GM12878 (cell line): ENCODE measurements at regions not wholly inside any gene's neighbourhood (a gene's known extent, or its start where the extent isn't known, plus 50 kb on each side); places are given as distances from the start of the nearest gene placed in this dataset.
"Not testable (repeated sequence)": the region's sequence is repeated elsewhere in the genome, so short reads cannot be mapped to it uniquely, and the experiment has no call there.

Experiments used
- BCL3 ChIP-seq: IDR thresholded peaks from 2 replicates; pipeline ENCODE4 v1.6.1; 2011; ENCODE audit warnings: borderline replicate concordance, low read depth, mild to moderate bottlenecking, moderate library complexity, low read length; ENCODE audit not compliant: insufficient read depth, poor library complexity, severe bottlenecking
- CREB1 ChIP-seq: IDR thresholded peaks from 2 replicates; pipeline ENCODE4 v1.6.1; 2012; ENCODE audit warnings: low read depth, mild to moderate bottlenecking, inconsistent platforms
- CTCF ChIP-seq, 3 experiments: IDR thresholded peaks in 2 of 3; conservative IDR thresholded peaks in 1 of 3; 2 replicates each; pipeline ENCODE4 v1.5.1; 2011; ENCODE audit warnings: low read depth in 3 of 3, low read length in 3 of 3, mild to moderate bottlenecking in 3 of 3, control low read depth in 2 of 3, moderate library complexity in 2 of 3, inconsistent platforms in 1 of 3, mixed read lengths in 1 of 3; ENCODE audit not compliant: control insufficient read depth in 2 of 3, insufficient read depth in 1 of 3; ENCODE audit errors: extremely low read depth in 1 of 3
- EGR1 ChIP-seq, 2 experiments: IDR thresholded peaks; 1 replicate in 1 of 2; 2 replicates in 1 of 2; pipeline ENCODE4 v1.6.1; 2011 to 2012; ENCODE audit warnings: low read depth in 2 of 2, low read length in 2 of 2, borderline replicate concordance in 1 of 2, mild to moderate bottlenecking in 1 of 2, moderate library complexity in 1 of 2
- EP300 ChIP-seq, 2 experiments: fragments of 150-350 bp in 1 of 2; IDR thresholded peaks; 2 replicates each; pipeline ENCODE4 v1.6.1; 2011 to 2012; ENCODE audit warnings: low read depth in 2 of 2, low read length in 2 of 2, borderline replicate concordance in 1 of 2, improper control_type of control experiment in 1 of 2, inconsistent platforms in 1 of 2; ENCODE audit not compliant: control insufficient read depth in 1 of 2
- EZH2 ChIP-seq: IDR thresholded peaks from 2 replicates; pipeline ENCODE4 v1.6.1; 2012; ENCODE audit warnings: low read depth, mild to moderate bottlenecking, control low read depth, inconsistent platforms, low read length, borderline replicate concordance; ENCODE audit not compliant: control insufficient read depth
- POLR2A ChIP-seq: IDR thresholded peaks from 2 replicates; pipeline ENCODE4 v1.6.1; 2011; ENCODE audit warnings: low read depth, mild to moderate bottlenecking, low read length
- SREBF2 ChIP-seq: IDR thresholded peaks from 2 replicates; pipeline ENCODE4 v1.6.1; 2012; ENCODE audit warnings: mild to moderate bottlenecking, low read length
- YY1 ChIP-seq: IDR thresholded peaks from 2 replicates; pipeline ENCODE4 v1.6.1; 2011; ENCODE audit warnings: low read depth, mild to moderate bottlenecking, low read length
- ZBTB11 ChIP-seq: fragments of 450-650 bp; formaldehyde crosslinking; IDR thresholded peaks from 2 replicates; pipeline ENCODE4 v1.5.0; 2022; ENCODE audit warnings: mild to moderate bottlenecking, missing genetic modification characterization
- TF ChIP-seq, protein P1 (sequence below): IDR thresholded peaks from 2 replicates; pipeline ENCODE4 v1.6.1; 2012; ENCODE audit warnings: low read length, inconsistent platforms
- TF ChIP-seq, protein P2 (sequence below): IDR thresholded peaks from 2 replicates; pipeline ENCODE4 v1.6.1; 2011; ENCODE audit warnings: low read depth, low read length, improper control_type of control experiment, borderline replicate concordance

GRCh38 chr4:49235413-49236160 is 249.5 kb downstream of the CWH43 start:
- not testable (repeated sequence) for TF ChIP-seq EGR1 (IDR thresholded peaks at IDR 0.05; ENCODE audit: borderline replicate concordance in 1 of 2, low read depth in 2 of 2, low read length in 2 of 2); EZH2; SREBF2; CTCF (IDR thresholded peaks at IDR 0.05 in 2 of 3, conservative IDR thresholded peaks at IDR 0.05 in 1 of 3; ENCODE audit: control insufficient read depth in 2 of 3, extremely low read depth in 1 of 3, insufficient read depth in 1 of 3, low read depth in 3 of 3, low read length in 3 of 3); BCL3; ZBTB11 (CRISPR knock-in tag); YY1; EP300 (IDR thresholded peaks at IDR 0.05; ENCODE audit: borderline replicate concordance in 1 of 2, control insufficient read depth in 1 of 2, low read depth in 2 of 2, low read length in 2 of 2); CREB1; POLR2A
- TF ChIP-seq, protein P1, sequence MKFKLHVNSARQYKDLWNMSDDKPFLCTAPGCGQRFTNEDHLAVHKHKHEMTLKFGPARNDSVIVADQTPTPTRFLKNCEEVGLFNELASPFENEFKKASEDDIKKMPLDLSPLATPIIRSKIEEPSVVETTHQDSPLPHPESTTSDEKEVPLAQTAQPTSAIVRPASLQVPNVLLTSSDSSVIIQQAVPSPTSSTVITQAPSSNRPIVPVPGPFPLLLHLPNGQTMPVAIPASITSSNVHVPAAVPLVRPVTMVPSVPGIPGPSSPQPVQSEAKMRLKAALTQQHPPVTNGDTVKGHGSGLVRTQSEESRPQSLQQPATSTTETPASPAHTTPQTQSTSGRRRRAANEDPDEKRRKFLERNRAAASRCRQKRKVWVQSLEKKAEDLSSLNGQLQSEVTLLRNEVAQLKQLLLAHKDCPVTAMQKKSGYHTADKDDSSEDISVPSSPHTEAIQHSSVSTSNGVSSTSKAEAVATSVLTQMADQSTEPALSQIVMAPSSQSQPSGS = not testable (repeated sequence)
- TF ChIP-seq, protein P2, sequence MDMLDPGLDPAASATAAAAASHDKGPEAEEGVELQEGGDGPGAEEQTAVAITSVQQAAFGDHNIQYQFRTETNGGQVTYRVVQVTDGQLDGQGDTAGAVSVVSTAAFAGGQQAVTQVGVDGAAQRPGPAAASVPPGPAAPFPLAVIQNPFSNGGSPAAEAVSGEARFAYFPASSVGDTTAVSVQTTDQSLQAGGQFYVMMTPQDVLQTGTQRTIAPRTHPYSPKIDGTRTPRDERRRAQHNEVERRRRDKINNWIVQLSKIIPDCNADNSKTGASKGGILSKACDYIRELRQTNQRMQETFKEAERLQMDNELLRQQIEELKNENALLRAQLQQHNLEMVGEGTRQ = not testable (repeated sequence)
